ENCODE measurements at regions not wholly inside any gene's neighbourhood (a gene's known extent, or its start where the extent isn't known, plus 50 kb on each side); places are given as distances from the start of the nearest gene placed in this dataset.
A peak's percentile ranks its signal among the peaks of the same experiment; 100 is the strongest.

DNA sequence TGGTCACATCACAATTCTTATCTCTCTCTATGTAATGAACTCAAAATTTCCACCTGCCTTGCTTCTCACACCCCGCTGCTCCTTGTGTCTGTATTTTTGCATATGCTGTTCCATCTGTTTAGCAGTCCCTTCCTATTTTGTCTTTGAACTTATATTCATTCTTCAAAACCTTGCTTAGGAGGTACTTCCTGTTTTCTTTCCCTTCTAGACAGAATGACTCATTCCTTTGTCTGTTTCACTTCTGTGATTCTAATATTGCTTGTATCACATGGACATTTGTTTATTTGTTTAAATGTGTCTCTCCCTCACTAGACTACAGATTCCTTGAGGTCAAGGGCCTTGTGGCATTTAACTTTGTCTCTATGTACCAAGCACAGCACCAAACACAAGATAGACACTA, 424.2 kb downstream of the ETNK1 start:
- FAIRE-seq = no peak
- no peak for DNase-seq (ENCODE audit: insufficient read length, low spot score)
- TF ChIP-seq POLR2AphosphoS5 (IDR thresholded peaks at IDR 0.05; ENCODE audit: low read depth, low read length) (no peak), SPI1 (IDR thresholded peaks at IDR 0.05; ENCODE audit: low read depth, low read length) (peak; percentile 46)

DNA sequence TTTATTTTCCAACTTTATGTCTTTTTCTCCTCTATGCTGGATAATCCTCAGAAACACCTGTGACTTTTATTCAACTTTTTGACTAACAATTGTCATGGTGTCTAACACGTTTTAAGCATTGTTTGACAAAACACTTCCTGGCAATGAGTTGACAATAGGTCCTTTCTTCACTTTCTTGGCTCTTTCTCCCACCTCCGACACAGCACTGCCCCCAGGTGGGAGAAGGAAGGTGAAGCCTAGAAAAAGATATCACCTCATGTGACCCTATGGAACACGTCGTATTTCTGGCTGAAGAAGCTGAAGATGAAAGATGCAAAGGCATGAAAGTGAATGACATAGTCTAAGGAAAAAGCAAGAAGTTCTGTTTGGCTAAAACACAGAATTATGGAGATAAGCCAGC, 430.0 kb downstream of the ETNK1 start:
- no peak for TF ChIP-seq POLR2A (IDR thresholded peaks at IDR 0.05; ENCODE audit: low read depth, low read length)
- TF ChIP-seq SPI1 (IDR thresholded peaks at IDR 0.05; ENCODE audit: low read depth, low read length) = no peak
- TF ChIP-seq TAF1 (IDR thresholded peaks at IDR 0.05; ENCODE audit: low read depth, low read length) = no peak
- TF ChIP-seq POU2F2 (IDR thresholded peaks at IDR 0.05; ENCODE audit: low read depth, low read length) = no peak
- TF ChIP-seq POLR2AphosphoS5 (IDR thresholded peaks at IDR 0.05; ENCODE audit: low read depth, low read length) = no peak
- TF ChIP-seq PAX5 (IDR thresholded peaks at IDR 0.05; ENCODE audit: insufficient read depth, low read length, severe bottlenecking) = no peak
- DNase-seq (ENCODE audit: insufficient read length, low spot score) = no peak
- FAIRE-seq = no peak

- FAIRE-seq (no peak), DNase-seq (ENCODE audit: insufficient read length, low spot score) (no peak)
- TF ChIP-seq POLR2A (IDR thresholded peaks at IDR 0.05; ENCODE audit: low read depth, low read length) = no peak
- no peak for TF ChIP-seq SPI1 (IDR thresholded peaks at IDR 0.05; ENCODE audit: low read depth, low read length)
- TF ChIP-seq POU2F2 (IDR thresholded peaks at IDR 0.05; ENCODE audit: low read depth, low read length) = no peak
- no peak for TF ChIP-seq TAF1 (IDR thresholded peaks at IDR 0.05; ENCODE audit: low read depth, low read length)
- TF ChIP-seq POLR2AphosphoS5 (IDR thresholded peaks at IDR 0.05; ENCODE audit: low read depth, low read length) = no peak
- no peak for TF ChIP-seq PAX5 (IDR thresholded peaks at IDR 0.05; ENCODE audit: insufficient read depth, low read length, severe bottlenecking)
Measured at GRCh38 chr12:23057571-23057970, 432.6 kb downstream of the ETNK1 start.

DNA sequence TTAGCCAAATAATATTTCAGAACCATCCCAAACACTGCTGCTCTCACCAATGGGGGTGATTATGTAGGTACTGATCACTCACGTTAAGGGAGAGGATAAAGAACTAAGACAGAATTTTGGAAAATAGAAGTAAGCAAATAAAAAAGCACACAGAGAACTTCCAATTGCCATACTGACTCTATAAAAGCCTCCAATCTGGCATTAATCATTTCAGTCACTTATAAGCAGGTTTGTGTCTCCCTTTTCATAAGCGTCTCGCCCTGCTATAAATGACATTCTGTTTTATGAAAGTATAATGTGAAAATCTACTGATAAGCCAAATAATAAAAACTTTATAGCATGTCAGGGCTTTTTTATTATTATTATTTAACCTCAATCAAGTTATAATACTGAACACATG, 435.2 kb downstream of the ETNK1 start:
- DNase-seq (ENCODE audit: insufficient read length, low spot score) = no peak
- no peak for FAIRE-seq
- TF ChIP-seq PAX5 (IDR thresholded peaks at IDR 0.05; ENCODE audit: insufficient read depth, low read length, severe bottlenecking) (no peak), POU2F2 (IDR thresholded peaks at IDR 0.05; ENCODE audit: low read depth, low read length) (no peak), POLR2AphosphoS5 (IDR thresholded peaks at IDR 0.05; ENCODE audit: low read depth, low read length) (no peak), SPI1 (IDR thresholded peaks at IDR 0.05; ENCODE audit: low read depth, low read length) (no peak), TAF1 (IDR thresholded peaks at IDR 0.05; ENCODE audit: low read depth, low read length) (no peak), POLR2A (IDR thresholded peaks at IDR 0.05; ENCODE audit: low read depth, low read length) (no peak)

GRCh38 chr12:23063206-23063605, 438.2 kb downstream of the ETNK1 start:
- no peak for FAIRE-seq
- TF ChIP-seq POU2F2 (IDR thresholded peaks at IDR 0.05; ENCODE audit: low read depth, low read length) = no peak
- no peak for TF ChIP-seq POLR2A (IDR thresholded peaks at IDR 0.05; ENCODE audit: low read depth, low read length)
- no peak for TF ChIP-seq PAX5 (IDR thresholded peaks at IDR 0.05; ENCODE audit: insufficient read depth, low read length, severe bottlenecking)
- no peak for TF ChIP-seq TAF1 (IDR thresholded peaks at IDR 0.05; ENCODE audit: low read depth, low read length)
- TF ChIP-seq POLR2AphosphoS5 (IDR thresholded peaks at IDR 0.05; ENCODE audit: low read depth, low read length) = no peak
- no peak for TF ChIP-seq SPI1 (IDR thresholded peaks at IDR 0.05; ENCODE audit: low read depth, low read length)
- DNase-seq (ENCODE audit: insufficient read length, low spot score) = no peak

GRCh38 chr12:23066095-23066494, 441.1 kb downstream of the ETNK1 start:
- no peak for FAIRE-seq
- TF ChIP-seq POLR2AphosphoS5 (IDR thresholded peaks at IDR 0.05; ENCODE audit: low read depth, low read length) = no peak
- no peak for TF ChIP-seq POLR2A (IDR thresholded peaks at IDR 0.05; ENCODE audit: low read depth, low read length)
- no peak for TF ChIP-seq PAX5 (IDR thresholded peaks at IDR 0.05; ENCODE audit: insufficient read depth, low read length, severe bottlenecking)
- TF ChIP-seq TAF1 (IDR thresholded peaks at IDR 0.05; ENCODE audit: low read depth, low read length) = no peak
- TF ChIP-seq SPI1 (IDR thresholded peaks at IDR 0.05; ENCODE audit: low read depth, low read length) = no peak
- no peak for TF ChIP-seq POU2F2 (IDR thresholded peaks at IDR 0.05; ENCODE audit: low read depth, low read length)

GRCh38 chr12:23083267-23083666, 458.3 kb downstream of the ETNK1 start:
- TF ChIP-seq POLR2AphosphoS5 (IDR thresholded peaks at IDR 0.05; ENCODE audit: low read depth, low read length) = no peak
- TF ChIP-seq SPI1 (IDR thresholded peaks at IDR 0.05; ENCODE audit: low read depth, low read length) = no peak
- no peak for TF ChIP-seq POU2F2 (IDR thresholded peaks at IDR 0.05; ENCODE audit: low read depth, low read length)
- TF ChIP-seq PAX5 (IDR thresholded peaks at IDR 0.05; ENCODE audit: insufficient read depth, low read length, severe bottlenecking) = no peak
- TF ChIP-seq POLR2A (IDR thresholded peaks at IDR 0.05; ENCODE audit: low read depth, low read length) = no peak
- TF ChIP-seq TAF1 (IDR thresholded peaks at IDR 0.05; ENCODE audit: low read depth, low read length) = no peak
- FAIRE-seq (no peak), DNase-seq (ENCODE audit: insufficient read length, low spot score) (no peak)

More at GRCh38 chr12:23066095-23066494, 441.1 kb downstream of the ETNK1 start:
- no peak for DNase-seq (ENCODE audit: insufficient read length, low spot score)

DNA sequence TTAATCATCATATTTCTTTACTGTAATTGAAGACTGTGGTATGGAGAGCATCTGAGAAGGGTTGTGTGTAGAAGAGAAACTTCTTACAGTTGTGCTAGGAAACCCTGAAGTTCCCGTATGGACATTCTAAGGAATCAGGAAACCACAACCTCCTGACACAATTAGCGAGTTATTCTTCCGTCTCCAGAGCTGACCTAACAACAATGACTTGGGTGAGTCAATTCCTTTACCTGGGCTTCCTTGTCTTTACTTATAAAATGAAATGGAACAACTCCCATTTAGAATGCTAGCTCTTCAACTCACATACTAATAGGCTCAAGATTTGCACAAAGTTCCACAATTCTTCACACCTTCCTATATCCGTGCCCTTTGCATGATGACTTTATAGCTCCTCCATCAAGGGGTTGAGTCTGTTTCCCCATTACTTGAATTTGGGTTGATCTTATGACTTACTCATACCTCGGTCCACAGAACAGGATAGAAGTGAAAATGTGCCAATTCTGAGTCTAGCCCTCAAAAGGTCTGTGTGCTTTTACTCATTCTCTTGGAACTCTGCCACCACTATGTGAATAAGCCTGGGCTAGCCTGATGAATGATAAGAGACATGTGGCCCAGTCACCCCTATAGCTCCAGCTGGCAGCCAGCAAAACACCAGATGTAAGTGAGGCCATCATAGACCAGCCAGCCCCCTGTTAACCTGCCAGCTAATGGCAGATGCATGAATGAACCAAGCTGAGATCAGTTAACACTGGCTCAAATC, 459.4 kb downstream of the ETNK1 start:
- FAIRE-seq (no peak), DNase-seq (ENCODE audit: insufficient read length, low spot score) (no peak)
- TF ChIP-seq POU2F2 (IDR thresholded peaks at IDR 0.05; ENCODE audit: low read depth, low read length) (no peak), POLR2AphosphoS5 (IDR thresholded peaks at IDR 0.05; ENCODE audit: low read depth, low read length) (no peak), TAF1 (IDR thresholded peaks at IDR 0.05; ENCODE audit: low read depth, low read length) (no peak), PAX5 (IDR thresholded peaks at IDR 0.05; ENCODE audit: insufficient read depth, low read length, severe bottlenecking) (no peak), POLR2A (IDR thresholded peaks at IDR 0.05; ENCODE audit: low read depth, low read length) (no peak), SPI1 (IDR thresholded peaks at IDR 0.05; ENCODE audit: low read depth, low read length) (no peak)

DNA sequence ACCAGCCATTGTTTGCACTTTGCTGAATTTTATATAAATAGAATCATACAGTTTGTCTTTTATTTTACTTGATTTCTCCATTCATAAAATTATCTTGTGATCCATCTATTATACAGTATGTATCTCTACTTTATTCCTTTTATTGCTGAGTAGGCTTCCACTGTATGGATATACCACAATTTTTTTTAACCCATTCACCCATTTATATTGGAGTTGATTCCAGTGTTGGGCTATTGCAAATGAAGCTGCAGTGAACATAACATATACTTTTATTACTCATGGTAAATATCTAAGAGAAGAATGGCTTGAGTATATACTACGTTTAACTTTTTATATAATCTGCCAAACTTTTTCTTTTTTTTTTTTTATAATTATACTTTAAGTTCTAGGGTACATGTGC, 463.6 kb downstream of the ETNK1 start:
- DNase-seq (ENCODE audit: insufficient read length, low spot score) (no peak), FAIRE-seq (no peak)
- no peak for TF ChIP-seq POLR2AphosphoS5 (IDR thresholded peaks at IDR 0.05; ENCODE audit: low read depth, low read length)
- no peak for TF ChIP-seq PAX5 (IDR thresholded peaks at IDR 0.05; ENCODE audit: insufficient read depth, low read length, severe bottlenecking)
- TF ChIP-seq SPI1 (IDR thresholded peaks at IDR 0.05; ENCODE audit: low read depth, low read length) = no peak
- TF ChIP-seq TAF1 (IDR thresholded peaks at IDR 0.05; ENCODE audit: low read depth, low read length) = no peak

GRCh38 chr12:23093488-23093887, 468.5 kb downstream of the ETNK1 start:
- FAIRE-seq = no peak

More at GRCh38 chr12:23093488-23093887, 468.5 kb downstream of the ETNK1 start:
- no peak for DNase-seq (ENCODE audit: insufficient read length, low spot score)
- TF ChIP-seq SPI1 (IDR thresholded peaks at IDR 0.05; ENCODE audit: low read depth, low read length) = no peak
- TF ChIP-seq TAF1 (IDR thresholded peaks at IDR 0.05; ENCODE audit: low read depth, low read length) = no peak
- no peak for TF ChIP-seq POLR2AphosphoS5 (IDR thresholded peaks at IDR 0.05; ENCODE audit: low read depth, low read length)
- no peak for TF ChIP-seq PAX5 (IDR thresholded peaks at IDR 0.05; ENCODE audit: insufficient read depth, low read length, severe bottlenecking)
- TF ChIP-seq POU2F2 (IDR thresholded peaks at IDR 0.05; ENCODE audit: low read depth, low read length) = no peak
- TF ChIP-seq POLR2A (IDR thresholded peaks at IDR 0.05; ENCODE audit: low read depth, low read length) = no peak
